Panc1 (cell line): ENCODE measurements at regions not wholly inside any gene's neighbourhood (a gene's known extent, or its start where the extent isn't known, plus 50 kb on each side); places are given as distances from the start of the nearest gene placed in this dataset.

Source experiments
- CTCF ChIP-seq: fragments of 450-650 bp; IDR thresholded peaks from 2 replicates; pipeline ENCODE4 v1.5.1; 2017; ENCODE audit warnings: mild to moderate bottlenecking
- POLR2AphosphoS5 ChIP-seq: IDR thresholded peaks from 2 replicates; pipeline ENCODE4 v1.6.1; 2012; ENCODE audit warnings: mild to moderate bottlenecking, low read depth, low read length, moderate library complexity
- REST ChIP-seq, 2 experiments: IDR thresholded peaks; 2 replicates each; pipeline ENCODE4 v1.6.1; 2011 to 2012; ENCODE audit warnings: low read depth in 2 of 2, control low read depth in 1 of 2, low read length in 1 of 2, mild to moderate bottlenecking in 1 of 2, moderate library complexity in 1 of 2; ENCODE audit not compliant: insufficient read depth in 1 of 2
- SIN3A ChIP-seq: IDR thresholded peaks from 2 replicates; pipeline ENCODE4 v1.6.1; 2012; ENCODE audit warnings: low read depth, mild to moderate bottlenecking, low read length, moderate library complexity, borderline replicate concordance; ENCODE audit not compliant: insufficient read depth
- TCF7L2 ChIP-seq: IDR thresholded peaks from 2 replicates; pipeline ENCODE4 v1.6.1; 2011; ENCODE audit warnings: mild to moderate bottlenecking, low read depth, low read length, inconsistent platforms

DNA sequence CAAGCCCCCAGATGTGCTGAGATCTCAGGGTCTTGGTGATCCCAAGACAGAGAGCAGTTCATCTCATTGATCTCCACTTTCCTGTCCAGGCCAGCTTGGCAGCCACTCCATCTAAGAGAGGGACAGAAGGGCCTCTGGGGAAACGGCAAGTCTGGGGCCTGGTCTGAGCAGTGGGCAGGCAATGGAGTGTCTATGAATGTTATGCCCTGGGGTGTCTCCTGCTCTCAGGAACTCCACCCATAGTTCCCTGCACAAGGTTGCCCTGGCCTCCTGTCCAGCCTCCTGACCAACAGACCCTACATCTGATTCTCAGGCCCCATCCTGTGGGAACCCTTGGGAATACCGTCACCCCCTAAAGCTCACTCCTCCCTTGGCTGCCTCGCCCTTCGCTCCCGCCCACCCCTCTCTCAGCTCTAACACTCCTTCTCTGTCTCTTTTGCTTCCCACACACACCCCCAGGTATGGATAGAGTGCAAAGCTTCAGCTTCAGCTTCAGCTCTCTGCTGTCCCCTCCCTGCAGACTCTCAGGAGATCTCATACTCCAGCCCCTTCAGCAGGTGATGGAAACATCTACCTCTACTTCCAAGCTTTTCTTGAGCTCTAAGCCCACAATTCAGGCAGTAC, 83.0 kb downstream of the HIF1AN start:
- TF ChIP-seq POLR2AphosphoS5: no peak
- no peak for TF ChIP-seq CTCF
- TF ChIP-seq SIN3A: no peak
- TF ChIP-seq REST (IDR thresholded peaks at IDR 0.05; ENCODE audit: insufficient read depth in 1 of 2, low read depth in 2 of 2, low read length in 1 of 2): no peak
- no peak for TF ChIP-seq TCF7L2
